Natural killer cell (primary cell): ENCODE measurements at regions not wholly inside any gene's neighbourhood (a gene's known extent, or its start where the extent isn't known, plus 50 kb on each side); places are given as distances from the start of the nearest gene placed in this dataset.

Experiments used
- ATAC-seq, 3 donors: fragments of 150-1000 bp in 2 of 3; fragments of 200-7000 bp in 1 of 3; cut with Tn5 transposase; 1 replicate in 1 of 3; 2 replicates in 2 of 3; pipeline ENCODE4 v1.10.0; 2021; ENCODE audit warnings: mild to moderate bottlenecking in 2 of 3, moderate library complexity in 2 of 3
- DNase-seq, 2 donors: peaks; one replicate each; pipeline versions ENCODE4 v3.0.0 to v3.0.0-alpha.2; 2013 to 2021; ENCODE audit warnings: mixed read lengths in 1 of 2
- H3K27ac ChIP-seq: one replicate; pipeline ENCODE4 v1.5.1; 2013; ENCODE audit warnings: mild to moderate bottlenecking, low read length
- H3K27me3 ChIP-seq: one replicate; pipeline ENCODE4 v1.6.1; 2013; ENCODE audit warnings: low read length; ENCODE audit not compliant: control insufficient read depth, insufficient read depth
- H3K36me3 ChIP-seq: one replicate; pipeline ENCODE4 v1.6.1; 2013; ENCODE audit warnings: low read length; ENCODE audit not compliant: control insufficient read depth, insufficient read depth
- H3K4me1 ChIP-seq: one replicate; pipeline ENCODE4 v1.6.1; 2013; ENCODE audit warnings: low read length; ENCODE audit not compliant: control insufficient read depth, insufficient read depth
- H3K4me3 ChIP-seq: one replicate; pipeline ENCODE4 v1.5.1; 2013; ENCODE audit warnings: low read length
- H3K9me3 ChIP-seq: one replicate; pipeline ENCODE4 v1.6.1; 2013; ENCODE audit warnings: low read length; ENCODE audit not compliant: control insufficient read depth, insufficient read depth
- H3K27ac Mint-ChIP-seq, 2 donors: one replicate each; pipeline ENCODE4 v1.8.0; 2022; ENCODE audit warnings: mild to moderate bottlenecking in 2 of 2, mixed read lengths in 2 of 2, moderate library complexity in 1 of 2
- H3K27me3 Mint-ChIP-seq, 2 donors: one replicate each; pipeline ENCODE4 v1.8.0; 2022; ENCODE audit warnings: low read depth in 2 of 2, mixed read lengths in 2 of 2
- H3K36me3 Mint-ChIP-seq: one replicate; pipeline ENCODE4 v1.8.0; 2022; ENCODE audit warnings: mixed read lengths
- H3K4me1 Mint-ChIP-seq, 2 donors: one replicate each; pipeline ENCODE4 v1.8.0; 2022; ENCODE audit warnings: mixed read lengths in 2 of 2
- H3K4me3 Mint-ChIP-seq: one replicate; pipeline ENCODE4 v1.8.0; 2022; ENCODE audit warnings: mild to moderate bottlenecking, moderate library complexity, mixed read lengths
- H3K9me3 Mint-ChIP-seq, 2 donors: one replicate each; pipeline ENCODE4 v1.8.0; 2022; ENCODE audit warnings: mixed read lengths in 2 of 2
- WGBS: methylation state at CpG from one replicate; pipeline ENCODE4 v1.1.7; 2013; ENCODE audit warnings: missing lambda C conversion rate; ENCODE audit not compliant: insufficient coverage; 5-methylcytosine and 5-hydroxymethylcytosine counted together
- intact Hi-C: fragments of 100-400 bp; cut with micrococcal nuclease; formaldehyde crosslinking; loops from one replicate; pipeline ENCODE4 v1.14.2; 2022
- TF ChIP-seq, protein P1 (sequence below): fragments of 200-600 bp; IDR thresholded peaks from one replicate; pipeline ENCODE4 v1.8.0; 2022; ENCODE audit warnings: antibody characterized with exemption

DNA sequence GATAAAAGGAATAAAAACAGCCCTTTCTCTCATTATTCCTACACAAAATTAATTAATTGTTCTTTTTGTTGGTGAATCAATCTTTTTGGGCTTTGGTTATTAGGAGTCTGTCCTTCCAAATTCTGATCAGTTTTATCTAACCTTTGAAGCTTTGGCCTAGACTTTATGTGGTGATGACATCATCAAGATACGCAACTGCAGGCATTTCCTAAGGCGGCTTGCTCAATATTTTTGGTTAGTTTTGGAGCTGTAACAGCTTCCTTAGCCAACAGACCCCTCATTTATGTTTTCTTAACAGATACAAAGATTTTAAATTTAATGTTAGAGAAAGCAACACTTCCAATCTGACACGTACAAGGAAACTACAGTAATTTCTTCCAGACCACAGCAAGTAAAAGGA, 87.8 kb upstream of the PDE3A start:
- Mint-ChIP-seq H3K36me3 (no peaks in the 10 kb centered on the region), H3K9me3 (peaks cover 0 to 2% of the 10 kb centered on the region in 2 donors), H3K4me3 (no peak overlapping the region), H3K4me1 (no peaks in the 10 kb centered on the region), H3K27ac (no peak overlapping the region), H3K27me3 (no peaks in the 10 kb centered on the region)
- Histone ChIP-seq H3K27me3 (no peaks in the 10 kb centered on the region), H3K9me3 (no peaks in the 10 kb centered on the region), H3K4me3 (no peak overlapping the region), H3K27ac (no peak overlapping the region), H3K4me1 (no peaks in the 10 kb centered on the region), H3K36me3 (no peaks in the 10 kb centered on the region)
- intact Hi-C loops, result no loop called here
- no peak for DNase-seq
- WGBS, result 60% methylated on average over 1 of the region's 3 CpGs
- ATAC-seq, result no peak
- TF ChIP-seq, protein P1, sequence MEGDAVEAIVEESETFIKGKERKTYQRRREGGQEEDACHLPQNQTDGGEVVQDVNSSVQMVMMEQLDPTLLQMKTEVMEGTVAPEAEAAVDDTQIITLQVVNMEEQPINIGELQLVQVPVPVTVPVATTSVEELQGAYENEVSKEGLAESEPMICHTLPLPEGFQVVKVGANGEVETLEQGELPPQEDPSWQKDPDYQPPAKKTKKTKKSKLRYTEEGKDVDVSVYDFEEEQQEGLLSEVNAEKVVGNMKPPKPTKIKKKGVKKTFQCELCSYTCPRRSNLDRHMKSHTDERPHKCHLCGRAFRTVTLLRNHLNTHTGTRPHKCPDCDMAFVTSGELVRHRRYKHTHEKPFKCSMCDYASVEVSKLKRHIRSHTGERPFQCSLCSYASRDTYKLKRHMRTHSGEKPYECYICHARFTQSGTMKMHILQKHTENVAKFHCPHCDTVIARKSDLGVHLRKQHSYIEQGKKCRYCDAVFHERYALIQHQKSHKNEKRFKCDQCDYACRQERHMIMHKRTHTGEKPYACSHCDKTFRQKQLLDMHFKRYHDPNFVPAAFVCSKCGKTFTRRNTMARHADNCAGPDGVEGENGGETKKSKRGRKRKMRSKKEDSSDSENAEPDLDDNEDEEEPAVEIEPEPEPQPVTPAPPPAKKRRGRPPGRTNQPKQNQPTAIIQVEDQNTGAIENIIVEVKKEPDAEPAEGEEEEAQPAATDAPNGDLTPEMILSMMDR, result no peak

GRCh38 chr12:20282401-20282800, 85.9 kb upstream of the PDE3A start:
- Mint-ChIP-seq H3K4me1 (no peaks in the 10 kb centered on the region), H3K4me3 (no peak overlapping the region), H3K36me3 (no peaks in the 10 kb centered on the region), H3K9me3 (peaks cover 3 to 4% of the 10 kb centered on the region in 2 donors), H3K27ac (no peak overlapping the region), H3K27me3 (no peaks in the 10 kb centered on the region)
- DNase-seq, result no peak
- H3K4me1 ChIP-seq, result no peaks in the 10 kb centered on the region
- TF ChIP-seq, protein P1, result no peak
- H3K9me3 ChIP-seq, result no peaks in the 10 kb centered on the region
- H3K36me3 ChIP-seq, result no peaks in the 10 kb centered on the region
- no peak for ATAC-seq
- no peak overlapping the region for H3K27ac ChIP-seq
- intact Hi-C loops, result no loop called here
- no peak overlapping the region for H3K4me3 ChIP-seq
- no peaks in the 10 kb centered on the region for H3K27me3 ChIP-seq

GRCh38 chr12:20283482-20283881, 84.9 kb upstream of the PDE3A start:
- H3K27ac ChIP-seq, result no peak overlapping the region
- DNase-seq (no peak), ATAC-seq (no peak)
- Mint-ChIP-seq H3K4me1 (no peaks in the 10 kb centered on the region), H3K27me3 (no peaks in the 10 kb centered on the region), H3K9me3 (peaks cover 3 to 4% of the 10 kb centered on the region in 2 donors), H3K36me3 (no peaks in the 10 kb centered on the region), H3K4me3 (no peak overlapping the region), H3K27ac (no peak overlapping the region)
- TF ChIP-seq, protein P1, result no peak
- intact Hi-C loops, result no loop called here
- H3K4me1 ChIP-seq, result no peaks in the 10 kb centered on the region
- H3K9me3 ChIP-seq, result no peaks in the 10 kb centered on the region
- whole genome bisulfite sequencing, result 86% methylated on average over 1 of the region's 1 CpG
- no peak overlapping the region for H3K4me3 ChIP-seq
- H3K27me3 ChIP-seq, result no peaks in the 10 kb centered on the region
- no peaks in the 10 kb centered on the region for H3K36me3 ChIP-seq

GRCh38 chr12:20289520-20289919, 78.8 kb upstream of the PDE3A start:
- WGBS, result no CpG with 5 or more reads among the region's 1 CpG
- no peak for ATAC-seq
- Mint-ChIP-seq H3K4me3 (no peak overlapping the region), H3K4me1 (no peaks in the 10 kb centered on the region), H3K27ac (no peak overlapping the region), H3K9me3 (peaks cover 4 to 7% of the 10 kb centered on the region in 2 donors), H3K27me3 (no peaks in the 10 kb centered on the region), H3K36me3 (no peaks in the 10 kb centered on the region)
- H3K4me3 ChIP-seq, result no peak overlapping the region
- DNase-seq, result no peak
- H3K9me3 ChIP-seq, result no peaks in the 10 kb centered on the region
- H3K27ac ChIP-seq, result no peak overlapping the region
- intact Hi-C loops, result no loop called here
- TF ChIP-seq, protein P1, result no peak
- H3K36me3 ChIP-seq, result no peaks in the 10 kb centered on the region
- H3K27me3 ChIP-seq, result no peaks in the 10 kb centered on the region
- no peaks in the 10 kb centered on the region for H3K4me1 ChIP-seq
